ENCODE measurements at regions not wholly inside any gene's neighbourhood (a gene's known extent, or its start where the extent isn't known, plus 50 kb on each side); places are given as distances from the start of the nearest gene placed in this dataset.

DNA sequence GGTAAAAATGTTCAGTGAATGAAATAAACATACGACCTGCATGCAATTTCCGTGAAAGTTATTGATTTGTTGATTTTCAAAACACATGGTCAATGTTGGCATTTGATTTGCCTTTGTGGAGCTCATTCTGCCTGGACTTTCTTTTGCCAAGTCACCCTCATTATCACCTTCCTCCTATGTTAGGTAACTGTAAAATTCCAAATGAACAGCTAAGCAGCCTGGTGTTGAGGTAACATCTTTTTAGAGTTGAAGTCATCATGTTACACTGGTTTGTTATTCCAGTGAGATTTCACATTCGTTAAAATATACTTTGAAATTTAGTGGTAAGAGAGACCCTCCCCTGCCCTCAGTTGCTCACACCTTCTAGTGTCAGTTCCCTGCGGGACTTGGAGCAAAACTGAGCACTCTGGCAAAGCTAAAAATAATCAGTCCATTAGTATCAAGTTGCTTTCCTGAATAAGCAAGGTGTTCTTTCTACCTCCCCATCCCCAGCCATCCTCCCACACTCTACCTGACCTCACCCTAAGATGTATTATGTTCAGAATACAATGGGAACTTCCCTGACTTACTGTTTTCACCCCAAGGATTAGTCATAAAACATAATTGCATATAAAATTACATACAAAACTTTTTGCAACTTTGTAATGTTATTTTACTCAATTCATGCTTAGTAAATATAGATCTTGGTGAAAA is 283.3 kb upstream of the SEMA3A start:
- TF ChIP-seq EZH2 (IDR thresholded peaks at IDR 0.05; ENCODE audit: insufficient read depth, poor library complexity, severe bottlenecking): no peak
- TF ChIP-seq EZH2phosphoT487 (IDR thresholded peaks at IDR 0.05; ENCODE audit: insufficient read depth, low read depth): no peak

Measured in GM23248 (cell line).